NCI-H524 (cell line): ENCODE measurements at regions not wholly inside any gene's neighbourhood (a gene's known extent, or its start where the extent isn't known, plus 50 kb on each side); places are given as distances from the start of the nearest gene placed in this dataset.
A peak's percentile ranks its signal among the peaks of the same experiment; 100 is the strongest.

Experiments used
- DNase-seq, 2 experiments: peaks; one replicate each; lab custom pipeline; 2025; lab: John Stamatoyannopoulos, UW

DNA sequence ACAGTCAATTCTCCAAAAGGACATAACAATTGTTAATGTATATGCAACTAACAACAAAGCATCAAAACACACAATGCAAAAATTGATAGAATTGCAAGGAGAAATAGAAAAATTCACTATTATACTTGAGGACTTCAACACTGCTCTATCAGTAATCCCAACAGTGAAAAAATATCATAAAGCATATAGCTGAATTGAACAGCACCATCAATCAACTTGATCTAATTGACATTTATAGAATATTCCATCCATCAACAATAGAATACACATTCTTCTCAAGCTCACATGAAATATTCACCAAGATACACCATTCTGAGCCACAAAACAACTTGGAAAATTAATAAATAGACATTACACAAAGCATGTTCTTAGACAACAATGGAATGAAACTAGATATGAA is 60.1 kb upstream of the ASXL3 start:
- DNase-seq: no peak

DNA sequence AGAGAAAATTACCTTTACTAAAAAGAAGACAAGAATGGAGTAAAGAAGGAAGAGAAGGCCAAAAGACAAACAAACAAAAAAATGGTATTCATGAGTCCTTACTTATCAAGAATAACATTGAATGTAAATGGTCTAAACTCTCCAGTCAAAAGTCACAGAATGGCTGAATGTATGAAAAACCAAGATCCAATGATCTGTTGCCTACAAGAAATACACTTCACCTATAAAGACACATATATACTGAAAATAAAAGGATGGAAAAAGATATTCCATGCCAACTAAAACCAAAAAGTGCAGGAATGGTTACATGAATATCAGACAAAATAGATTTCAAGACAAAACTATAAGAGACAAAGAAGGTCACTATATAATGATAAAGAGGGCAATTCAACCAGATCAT is 65.0 kb upstream of the ASXL3 start:
- DNase-seq: no peak

DNA sequence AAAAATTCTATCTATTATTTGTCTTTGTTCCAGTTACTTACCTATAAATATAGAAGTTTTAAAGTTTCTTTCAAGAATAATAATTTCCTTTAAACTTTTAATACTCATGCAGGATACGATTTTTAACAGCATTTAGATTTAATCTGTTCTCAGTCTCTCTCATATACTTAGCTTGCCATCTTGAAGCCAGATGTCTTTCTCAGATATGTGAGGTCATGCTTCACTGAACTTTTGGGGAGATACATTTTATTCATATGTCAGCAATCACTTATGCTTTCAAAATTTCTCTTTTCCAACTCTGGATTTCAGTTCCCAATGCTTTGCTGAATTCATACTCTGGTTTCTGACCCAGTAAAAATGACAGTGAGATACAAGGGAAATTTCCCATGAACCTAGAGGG is 66.5 kb upstream of the CCDC178 start:
- peak in 1 of 2 experiments; percentile 25 for DNase-seq

DNA sequence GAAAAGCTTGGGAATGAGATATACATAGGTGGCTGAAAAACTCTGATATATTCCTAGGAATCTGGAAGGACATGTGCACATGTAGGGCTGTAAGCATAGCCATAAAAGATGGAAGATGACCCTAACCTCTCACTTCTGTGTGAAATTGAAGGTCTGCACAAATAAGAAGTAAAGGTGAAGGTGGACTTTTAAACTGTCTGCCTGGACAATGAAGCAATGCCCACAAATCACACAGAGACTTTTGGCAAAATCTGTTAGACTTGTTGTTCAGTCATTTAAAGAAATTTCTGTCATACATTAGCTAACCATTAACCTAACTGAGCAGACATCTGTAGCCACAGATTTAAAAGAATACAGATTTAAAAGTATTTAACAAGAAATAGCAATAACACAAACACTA is 65.3 kb upstream of the CCDC178 start:
- DNase-seq: no peak

DNA sequence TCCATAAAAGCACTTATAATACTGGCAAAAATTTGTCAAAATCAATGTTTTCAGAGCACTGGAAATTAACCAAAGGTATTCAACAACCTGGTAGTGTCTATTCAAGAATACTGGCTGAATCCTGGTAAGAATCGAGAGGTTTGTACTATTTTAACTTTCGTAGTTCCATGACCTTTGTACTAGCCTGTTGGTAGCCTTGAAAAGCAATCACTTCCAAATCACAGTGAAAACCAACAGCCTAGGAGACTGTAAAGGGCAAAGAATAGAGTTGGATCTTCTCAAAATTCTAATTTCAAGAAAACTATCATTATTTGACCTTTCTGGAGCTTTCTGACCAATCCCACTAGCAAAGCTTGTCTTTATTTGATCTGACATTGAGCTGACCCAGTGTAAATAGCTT is 64.8 kb upstream of the CCDC178 start:
- DNase-seq: no peak

DNA sequence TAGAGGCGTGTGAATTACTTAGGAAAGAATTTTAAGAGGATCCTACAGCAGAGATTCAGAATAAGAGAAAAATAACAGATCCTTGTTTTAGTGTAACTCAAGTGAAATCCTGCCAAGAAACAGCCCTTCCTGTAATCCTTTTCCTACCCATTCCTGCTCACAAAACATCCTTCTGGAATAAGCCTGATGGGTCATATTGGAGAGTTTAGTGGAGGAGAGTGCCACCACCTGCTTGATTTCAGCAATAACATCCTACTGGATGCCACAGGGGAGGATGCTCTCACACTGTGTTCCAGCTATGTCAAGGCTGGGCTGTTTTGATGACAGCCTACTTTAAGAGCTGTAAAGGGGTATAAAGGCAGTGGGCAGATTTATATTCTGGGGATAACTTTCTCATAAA is 54.8 kb upstream of the CCDC178 start:
- DNase-seq: peak; percentile 21 to 65
